ENCODE measurements at regions not wholly inside any gene's neighbourhood (a gene's known extent, or its start where the extent isn't known, plus 50 kb on each side); places are given as distances from the start of the nearest gene placed in this dataset.

- H3K9me3 ChIP-seq (replicated peaks) = no peaks in the 10 kb centered on the region
- no peaks in the 10 kb centered on the region for H3K27me3 ChIP-seq (ENCODE audit: low read depth)
- H3K4me1 ChIP-seq = peaks cover 17% of the 10 kb centered on the region
- no peak overlapping the region for H3K4me3 ChIP-seq
- TF ChIP-seq CTCF (IDR thresholded peaks at IDR 0.05; ENCODE audit: borderline replicate concordance) = no peak
- no peak overlapping the region for H3K27ac ChIP-seq (replicated peaks)
- DNase-seq = no peak
- intact Hi-C loops (cut with micrococcal nuclease) = no loop called here
- no peaks in the 10 kb centered on the region for H3K36me3 ChIP-seq
Observed at GRCh38 chr9:7656636-7657035, 142.9 kb downstream of the DMAC1 start.

- Histone ChIP-seq H3K9me3 (replicated peaks) (no peaks in the 10 kb centered on the region), H3K4me1 (peaks cover 17% of the 10 kb centered on the region), H3K36me3 (no peaks in the 10 kb centered on the region), H3K27ac (replicated peaks) (no peak overlapping the region), H3K4me3 (no peak overlapping the region), H3K27me3 (ENCODE audit: low read depth) (no peaks in the 10 kb centered on the region)
- no peak for DNase-seq
- intact Hi-C loops (cut with micrococcal nuclease) = no loop called here
- TF ChIP-seq CTCF (IDR thresholded peaks at IDR 0.05; ENCODE audit: borderline replicate concordance) = no peak
Observed at GRCh38 chr9:7653262-7653661, 146.3 kb downstream of the DMAC1 start.

GRCh38 chr9:7640231-7640630 lies 159.3 kb downstream of the DMAC1 start:
- TF ChIP-seq CTCF (IDR thresholded peaks at IDR 0.05; ENCODE audit: borderline replicate concordance) = no peak
- DNase-seq = no peak
- intact Hi-C loops (cut with micrococcal nuclease) = no loop called here

DNA sequence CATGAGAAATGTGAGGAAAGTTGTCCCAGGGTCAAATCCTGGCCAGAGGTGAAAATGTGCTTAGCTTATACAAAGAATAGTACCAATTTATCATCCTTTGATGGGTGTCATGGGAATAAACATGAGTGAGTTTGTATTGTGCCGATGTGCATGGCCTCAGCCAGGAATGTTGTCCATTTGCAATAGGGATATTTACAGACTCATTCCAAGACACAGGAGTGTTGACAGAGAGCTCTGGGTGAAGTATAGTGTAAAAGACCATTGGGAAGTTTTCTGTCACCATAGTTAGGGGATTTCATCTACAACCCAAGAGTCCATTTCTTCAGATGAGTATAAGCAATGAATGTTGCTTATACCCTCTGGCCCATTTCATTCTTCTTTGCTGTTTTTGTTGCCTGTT lies 160.1 kb downstream of the DMAC1 start:
- intact Hi-C loops (cut with micrococcal nuclease) = no loop called here
- H3K4me1 ChIP-seq = no peaks in the 10 kb centered on the region

More at GRCh38 chr9:7640231-7640630, 159.3 kb downstream of the DMAC1 start:
- H3K27me3 ChIP-seq (ENCODE audit: low read depth) = no peaks in the 10 kb centered on the region
- H3K4me1 ChIP-seq = no peaks in the 10 kb centered on the region
- H3K4me3 ChIP-seq = no peak overlapping the region
- H3K27ac ChIP-seq (replicated peaks) = no peak overlapping the region
- H3K9me3 ChIP-seq (replicated peaks) = peaks cover 13% of the 10 kb centered on the region
- H3K36me3 ChIP-seq = no peaks in the 10 kb centered on the region

DNA sequence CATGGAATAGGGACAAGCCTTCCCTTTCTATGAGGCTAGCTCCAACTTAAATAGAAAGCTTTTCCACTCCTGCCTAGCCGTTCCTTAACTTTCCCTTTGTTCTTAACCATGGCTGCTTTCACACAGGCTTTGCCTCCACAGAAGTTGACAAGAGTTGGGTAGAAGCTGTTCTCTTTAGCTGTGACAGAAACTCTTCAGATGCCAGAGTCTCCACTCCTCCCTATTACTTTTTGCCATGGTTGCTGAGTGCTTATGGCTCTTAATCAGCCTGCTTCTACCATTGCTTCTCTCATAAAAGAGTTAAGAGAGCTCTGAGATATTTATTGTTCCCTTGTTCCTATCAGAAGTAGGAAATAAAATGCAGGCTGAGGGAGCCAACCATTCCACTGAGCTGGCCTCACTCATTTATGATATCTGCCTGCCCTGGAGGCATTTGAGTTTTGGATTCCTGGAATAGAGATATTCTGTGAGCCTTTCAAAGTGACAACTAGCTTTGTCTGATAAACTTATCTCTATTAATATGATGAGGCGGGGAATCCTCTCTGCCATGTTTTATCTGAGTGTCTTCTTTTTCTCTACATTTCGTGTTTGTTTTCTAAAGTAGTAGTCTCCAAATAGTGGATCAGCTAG lies 162.6 kb downstream of the DMAC1 start:
- no peak for DNase-seq
- no peak overlapping the region for H3K27ac ChIP-seq (replicated peaks)
- intact Hi-C loops (cut with micrococcal nuclease) = no loop called here
- H3K4me1 ChIP-seq = no peaks in the 10 kb centered on the region
- no peak for TF ChIP-seq CTCF (IDR thresholded peaks at IDR 0.05; ENCODE audit: borderline replicate concordance)
- peaks cover 3% of the 10 kb centered on the region for H3K9me3 ChIP-seq (replicated peaks)
- no peak overlapping the region for H3K4me3 ChIP-seq
- no peaks in the 10 kb centered on the region for H3K27me3 ChIP-seq (ENCODE audit: low read depth)
- H3K36me3 ChIP-seq = no peaks in the 10 kb centered on the region

More for the DNA sequence above, 160.1 kb downstream of the DMAC1 start:
- TF ChIP-seq CTCF (IDR thresholded peaks at IDR 0.05; ENCODE audit: borderline replicate concordance) = no peak
- no peak overlapping the region for H3K4me3 ChIP-seq
- DNase-seq = no peak
- no peak overlapping the region for H3K27ac ChIP-seq (replicated peaks)
- peaks cover 5% of the 10 kb centered on the region for H3K9me3 ChIP-seq (replicated peaks)
- no peaks in the 10 kb centered on the region for H3K36me3 ChIP-seq
- H3K27me3 ChIP-seq (ENCODE audit: low read depth) = no peaks in the 10 kb centered on the region

Data from left ventricle myocardium inferior (tissue), 1 donor.